Astrocyte (in vitro differentiated cells and primary cell): ENCODE measurements at regions not wholly inside any gene's neighbourhood (a gene's known extent, or its start where the extent isn't known, plus 50 kb on each side); places are given as distances from the start of the nearest gene placed in this dataset.

Experiments
- DNase-seq: peaks from one replicate; pipeline ENCODE4 v3.0.0-alpha.2; 2010; ENCODE audit warnings: low read depth
- FAIRE-seq: peaks from 2 replicates; lab custom pipeline; 2011; peaks lifted over from hg19 to GRCh38; lab: Jason Lieb, UNC
- H2AFZ ChIP-seq: 2 replicates; pipeline ENCODE4 v1.6.0; 2012; ENCODE audit warnings: low read depth, low read length, inconsistent platforms
- H3K27ac ChIP-seq: 2 replicates; pipeline ENCODE4 v1.5.1; 2011; ENCODE audit warnings: low read depth, low read length, inconsistent platforms
- H3K27me3 ChIP-seq: 2 replicates; pipeline ENCODE4 v1.6.0; 2011; ENCODE audit warnings: low read length, inconsistent platforms; ENCODE audit not compliant: insufficient read depth
- H3K36me3 ChIP-seq: 2 replicates; pipeline ENCODE4 v1.5.1; 2011; ENCODE audit warnings: low read length, inconsistent platforms; ENCODE audit not compliant: insufficient read depth
- H3K4me1 ChIP-seq: 2 replicates; pipeline ENCODE4 v1.5.1; 2011; ENCODE audit warnings: low read length, inconsistent platforms; ENCODE audit not compliant: insufficient read depth
- H3K4me2 ChIP-seq: 2 replicates; pipeline ENCODE4 v1.6.0; 2012; ENCODE audit warnings: low read length, inconsistent platforms
- H3K4me3 ChIP-seq: 2 replicates; pipeline ENCODE4 v1.5.1; 2011; ENCODE audit warnings: low read depth, mild to moderate bottlenecking, low read length, inconsistent platforms; ENCODE audit not compliant: insufficient read depth
- H3K79me2 ChIP-seq: 2 replicates; pipeline ENCODE4 v1.6.0; 2012; ENCODE audit warnings: mild to moderate bottlenecking, low read length, inconsistent platforms; ENCODE audit not compliant: insufficient read depth
- H3K9ac ChIP-seq: 2 replicates; pipeline ENCODE4 v1.6.0; 2012; ENCODE audit warnings: mild to moderate bottlenecking, low read length, inconsistent platforms
- H3K9me3 ChIP-seq: 2 replicates; pipeline ENCODE4 v1.5.1; 2012; ENCODE audit warnings: low read depth, mild to moderate bottlenecking, low read length, inconsistent platforms; ENCODE audit not compliant: insufficient read depth
- H4K20me1 ChIP-seq: 2 replicates; pipeline ENCODE4 v1.6.0; 2012; ENCODE audit warnings: low read length, inconsistent platforms; ENCODE audit not compliant: insufficient read depth
- H3K27ac Mint-ChIP-seq: one replicate; pipeline ENCODE4 v1.8.0; 2021; ENCODE audit warnings: mild to moderate bottlenecking, mixed read lengths; ENCODE audit not compliant: unreplicated experiment
- H3K27me3 Mint-ChIP-seq: one replicate; pipeline ENCODE4 v1.8.0; 2021; ENCODE audit warnings: low read depth, mixed read lengths; ENCODE audit not compliant: unreplicated experiment
- H3K36me3 Mint-ChIP-seq: one replicate; pipeline ENCODE4 v1.8.0; 2021; ENCODE audit warnings: low read depth, mixed read lengths; ENCODE audit not compliant: unreplicated experiment
- H3K4me1 Mint-ChIP-seq: one replicate; pipeline ENCODE4 v1.8.0; 2021; ENCODE audit warnings: low read depth, mixed read lengths; ENCODE audit not compliant: unreplicated experiment
- H3K4me3 Mint-ChIP-seq: one replicate; pipeline ENCODE4 v1.8.0; 2021; ENCODE audit warnings: mild to moderate bottlenecking, moderate library complexity, mixed read lengths; ENCODE audit not compliant: unreplicated experiment
- H3K9me3 Mint-ChIP-seq: one replicate; pipeline ENCODE4 v1.8.0; 2021; ENCODE audit warnings: mild to moderate bottlenecking, mixed read lengths; ENCODE audit not compliant: unreplicated experiment
- CTCF ChIP-seq: IDR thresholded peaks from 2 replicates; pipeline ENCODE4 v1.5.1; 2011; ENCODE audit warnings: low read depth, mild to moderate bottlenecking, inconsistent platforms, low read length, moderate library complexity; ENCODE audit not compliant: insufficient read depth
- EZH2 ChIP-seq: IDR thresholded peaks from 2 replicates; pipeline ENCODE4 v1.6.1; 2012; ENCODE audit warnings: mild to moderate bottlenecking, low read length, inconsistent platforms; ENCODE audit not compliant: insufficient read depth

DNA sequence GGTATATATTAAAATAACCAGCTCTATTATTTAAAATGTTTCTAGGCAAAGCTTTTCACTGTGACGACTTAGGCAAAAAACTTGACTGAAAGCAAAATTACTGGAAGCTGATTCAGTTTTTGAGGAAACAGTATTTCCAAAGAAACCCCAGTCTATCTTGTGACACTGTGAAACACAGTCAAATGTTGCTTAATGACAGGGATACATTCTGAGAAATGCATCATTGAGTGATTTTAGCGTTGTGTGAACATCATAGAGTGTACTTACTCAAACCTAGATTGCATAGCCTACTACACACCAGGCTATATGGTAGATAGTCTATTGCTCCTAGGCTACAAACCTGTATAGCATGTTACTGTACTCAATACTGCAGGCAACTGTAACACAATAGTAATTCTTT is 116.9 kb upstream of the KCNK1 start:
- Mint-ChIP-seq H3K27me3 (no peaks in the 10 kb centered on the region), H3K4me1 (no peaks in the 10 kb centered on the region), H3K36me3 (no peaks in the 10 kb centered on the region), H3K27ac (no peak overlapping the region), H3K9me3 (no peaks in the 10 kb centered on the region), H3K4me3 (no peak overlapping the region)
- TF ChIP-seq CTCF (no peak), EZH2 (no peak)
- Histone ChIP-seq H4K20me1 (no peaks in the 10 kb centered on the region), H3K9me3 (no peaks in the 10 kb centered on the region), H3K36me3 (no peaks in the 10 kb centered on the region), H3K9ac (no peak overlapping the region), H3K4me3 (no peak overlapping the region), H3K4me1 (no peaks in the 10 kb centered on the region), H3K79me2 (no peaks in the 10 kb centered on the region), H2AFZ (no peak overlapping the region), H3K27me3 (no peaks in the 10 kb centered on the region), H3K4me2 (no peak overlapping the region), H3K27ac (no peak overlapping the region)
- FAIRE-seq (no peak), DNase-seq (no peak)

DNA sequence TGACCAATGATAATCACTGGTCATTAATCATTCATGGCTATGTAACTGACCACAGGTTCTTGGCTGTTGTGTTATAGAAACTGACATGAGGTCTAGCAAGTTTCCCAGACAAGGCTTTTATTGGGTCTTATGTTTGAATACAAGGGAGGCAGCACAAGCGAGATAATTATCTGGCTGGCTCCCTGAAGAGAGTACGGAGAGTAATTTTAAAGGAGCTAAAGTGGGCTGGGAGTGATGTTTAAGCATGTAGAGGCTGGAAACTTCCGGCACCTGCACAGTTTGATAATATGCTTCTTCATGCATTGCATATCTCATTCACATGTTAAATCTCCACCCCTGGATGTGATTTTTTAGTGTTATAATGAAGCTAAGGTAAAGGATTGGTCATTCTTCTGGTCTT is 116.2 kb upstream of the KCNK1 start:
- Mint-ChIP-seq H3K4me3 (no peak overlapping the region), H3K4me1 (no peaks in the 10 kb centered on the region), H3K27me3 (no peaks in the 10 kb centered on the region), H3K9me3 (no peaks in the 10 kb centered on the region), H3K27ac (no peak overlapping the region), H3K36me3 (no peaks in the 10 kb centered on the region)
- no peak overlapping the region for H2AFZ ChIP-seq
- no peak overlapping the region for H3K9ac ChIP-seq
- H3K27me3 ChIP-seq: no peaks in the 10 kb centered on the region
- FAIRE-seq: no peak
- no peak for DNase-seq
- H3K79me2 ChIP-seq: no peaks in the 10 kb centered on the region
- no peak overlapping the region for H3K4me3 ChIP-seq
- no peak overlapping the region for H3K27ac ChIP-seq
- TF ChIP-seq EZH2 (no peak), CTCF (no peak)
- no peaks in the 10 kb centered on the region for H4K20me1 ChIP-seq
- H3K4me2 ChIP-seq: no peak overlapping the region
- no peaks in the 10 kb centered on the region for H3K9me3 ChIP-seq
- H3K36me3 ChIP-seq: no peaks in the 10 kb centered on the region
- no peaks in the 10 kb centered on the region for H3K4me1 ChIP-seq

DNA sequence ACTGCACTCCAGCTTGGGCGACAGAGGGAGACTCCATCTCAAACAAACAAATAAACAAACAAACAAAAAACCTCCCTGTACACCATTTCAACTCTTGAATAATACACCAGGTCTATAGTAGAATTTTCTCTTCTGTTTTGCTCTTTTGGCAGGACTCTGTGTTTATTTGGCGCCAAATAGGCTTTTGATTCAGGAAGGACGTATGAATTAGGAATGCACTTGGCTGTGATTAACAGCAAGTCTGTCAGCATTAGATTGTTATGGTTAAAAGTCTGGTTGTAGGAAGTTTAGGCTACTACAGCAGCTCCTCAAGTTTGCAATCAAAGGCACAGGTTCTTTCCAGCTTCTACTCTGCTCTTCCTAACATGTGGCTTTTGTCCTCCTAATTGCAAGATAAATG is 113.8 kb upstream of the KCNK1 start:
- Mint-ChIP-seq H3K27ac (no peak overlapping the region), H3K4me3 (no peak overlapping the region), H3K27me3 (no peaks in the 10 kb centered on the region), H3K36me3 (no peaks in the 10 kb centered on the region), H3K4me1 (no peaks in the 10 kb centered on the region), H3K9me3 (no peaks in the 10 kb centered on the region)
- H3K79me2 ChIP-seq: no peaks in the 10 kb centered on the region
- TF ChIP-seq EZH2 (no peak), CTCF (no peak)
- no peaks in the 10 kb centered on the region for H3K4me1 ChIP-seq
- H3K4me2 ChIP-seq: no peak overlapping the region
- DNase-seq (no peak), FAIRE-seq (no peak)
- no peaks in the 10 kb centered on the region for H4K20me1 ChIP-seq
- H3K36me3 ChIP-seq: no peaks in the 10 kb centered on the region
- H3K9me3 ChIP-seq: no peaks in the 10 kb centered on the region
- H3K27me3 ChIP-seq: no peaks in the 10 kb centered on the region
- H2AFZ ChIP-seq: no peak overlapping the region
- no peak overlapping the region for H3K27ac ChIP-seq
- H3K4me3 ChIP-seq: no peak overlapping the region
- no peak overlapping the region for H3K9ac ChIP-seq
